Upper lobe of left lung (tissue), 6 donors: ENCODE measurements at regions not wholly inside any gene's neighbourhood (a gene's known extent, or its start where the extent isn't known, plus 50 kb on each side); places are given as distances from the start of the nearest gene placed in this dataset.
A peak's percentile ranks its signal among the peaks of the same experiment; 100 is the strongest.
"Not testable (repeated sequence)": the region's sequence is repeated elsewhere in the genome, so short reads cannot be mapped to it uniquely, and the experiment has no call there.

ENCODE experiments used
- ATAC-seq, 2 donors: fragments of 200-7000 bp; cut with Tn5 transposase; one replicate each; pipeline ENCODE4 v1.9.1; 2022; ENCODE audit warnings: mild to moderate bottlenecking in 2 of 2, moderate library complexity in 2 of 2; ENCODE audit not compliant: low FRiP score in 2 of 2
- DNase-seq, 2 donors: peaks; one replicate each; pipeline ENCODE4 v3.0.0-alpha.2; 2019 to 2020
- H3K27ac ChIP-seq, 4 donors: fragments of 200-600 bp; sonication (generic); one replicate each; pipeline ENCODE4 v1.5.1; 2016 to 2019
- H3K27me3 ChIP-seq, 4 donors: fragments of 200-600 bp; sonication (generic); one replicate each; pipeline ENCODE4 v1.5.1; 2017 to 2019
- H3K36me3 ChIP-seq, 4 donors: fragments of 200-600 bp; sonication (generic); one replicate each; pipeline ENCODE4 v1.5.1; 2016 to 2019
- H3K4me1 ChIP-seq, 4 donors: fragments of 200-600 bp; sonication (generic); one replicate each; pipeline ENCODE4 v1.5.1; 2018 to 2019
- H3K4me3 ChIP-seq, 4 donors: fragments of 200-600 bp; sonication (generic); one replicate each; pipeline ENCODE4 v1.5.1; 2017 to 2019; ENCODE audit warnings: mild to moderate bottlenecking in 2 of 4, moderate library complexity in 1 of 4
- H3K9me3 ChIP-seq, 4 donors: fragments of 200-600 bp; sonication (generic); one replicate each; pipeline ENCODE4 v1.5.1; 2018 to 2019
- EP300 ChIP-seq, 4 donors: sonication (generic); formaldehyde crosslinking; IDR thresholded peaks; one replicate each; pipeline ENCODE4 v1.5.1; 2017; ENCODE audit warnings: antibody characterized with exemption in 4 of 4, control low read depth in 2 of 4
- POLR2A ChIP-seq, 4 donors: fragments of 450-650 bp; IDR thresholded peaks; one replicate each; pipeline ENCODE4 v1.5.1; 2016 to 2017; ENCODE audit warnings: antibody characterized with exemption in 4 of 4, mild to moderate bottlenecking in 2 of 4
- POLR2AphosphoS5 ChIP-seq, 2 donors: sonication (generic); formaldehyde crosslinking; IDR thresholded peaks; one replicate each; pipeline ENCODE4 v1.5.1; 2017; ENCODE audit warnings: antibody characterized with exemption in 2 of 2
- WGBS, 2 donors: methylation state at CpG; one replicate each; pipeline ENCODE4 v1.1.5; 2017 to 2018; 5-methylcytosine and 5-hydroxymethylcytosine counted together
- TF ChIP-seq, protein P1 (sequence below), 6 experiments: fragments of 450-650 bp in 4 of 6; fragments of 200-600 bp in 2 of 6; sonication (generic) in 2 of 6; IDR thresholded peaks; one replicate each; pipeline ENCODE4 v1.5.1; 2016 to 2019; ENCODE audit warnings: antibody characterized with exemption in 6 of 6
- donor health status: DM: no; HTN: no; CAD: no; lungs with moderate emphysema.
- donor health status: DM: no; HTN: yes; CAD: no; lungs with severe emphysema.

DNA sequence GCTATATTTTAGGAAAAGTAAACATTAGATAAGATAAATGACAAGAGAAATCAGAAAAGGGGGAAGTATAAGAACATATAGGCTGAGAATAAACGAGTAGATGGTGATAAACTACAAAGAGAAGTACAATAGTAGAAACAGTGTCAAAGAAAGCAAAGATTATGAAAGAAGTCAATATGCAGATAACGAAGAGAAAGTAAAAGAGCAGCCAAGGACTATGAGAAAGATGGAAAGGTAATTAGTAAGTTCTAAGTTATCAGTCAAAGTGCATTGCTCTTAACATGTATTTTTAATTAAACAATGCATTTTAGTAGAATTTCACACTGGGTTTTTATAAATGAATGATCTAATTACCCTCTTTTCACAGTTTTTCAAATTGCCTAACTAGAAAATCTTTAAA, 1801.3 kb upstream of the PCDH10 start:
- no peak for DNase-seq
- H3K27me3 ChIP-seq, result no peaks in the 10 kb centered on the region
- TF ChIP-seq POLR2A (IDR thresholded peaks at IDR 0.05), result no peak
- no peak for TF ChIP-seq EP300 (IDR thresholded peaks at IDR 0.05)
- TF ChIP-seq, protein P1, sequence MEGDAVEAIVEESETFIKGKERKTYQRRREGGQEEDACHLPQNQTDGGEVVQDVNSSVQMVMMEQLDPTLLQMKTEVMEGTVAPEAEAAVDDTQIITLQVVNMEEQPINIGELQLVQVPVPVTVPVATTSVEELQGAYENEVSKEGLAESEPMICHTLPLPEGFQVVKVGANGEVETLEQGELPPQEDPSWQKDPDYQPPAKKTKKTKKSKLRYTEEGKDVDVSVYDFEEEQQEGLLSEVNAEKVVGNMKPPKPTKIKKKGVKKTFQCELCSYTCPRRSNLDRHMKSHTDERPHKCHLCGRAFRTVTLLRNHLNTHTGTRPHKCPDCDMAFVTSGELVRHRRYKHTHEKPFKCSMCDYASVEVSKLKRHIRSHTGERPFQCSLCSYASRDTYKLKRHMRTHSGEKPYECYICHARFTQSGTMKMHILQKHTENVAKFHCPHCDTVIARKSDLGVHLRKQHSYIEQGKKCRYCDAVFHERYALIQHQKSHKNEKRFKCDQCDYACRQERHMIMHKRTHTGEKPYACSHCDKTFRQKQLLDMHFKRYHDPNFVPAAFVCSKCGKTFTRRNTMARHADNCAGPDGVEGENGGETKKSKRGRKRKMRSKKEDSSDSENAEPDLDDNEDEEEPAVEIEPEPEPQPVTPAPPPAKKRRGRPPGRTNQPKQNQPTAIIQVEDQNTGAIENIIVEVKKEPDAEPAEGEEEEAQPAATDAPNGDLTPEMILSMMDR (IDR thresholded peaks at IDR 0.05), result no peak
- TF ChIP-seq POLR2AphosphoS5 (IDR thresholded peaks at IDR 0.05), result no peak
- no peak overlapping the region for H3K4me3 ChIP-seq
- H3K27ac ChIP-seq, result no peak overlapping the region
- 48 to 51% methylated on average over 2 of the region's 2 CpGs for WGBS, 2 donors
- no peaks in the 10 kb centered on the region for H3K36me3 ChIP-seq
- ATAC-seq, result no peak
- no peaks in the 10 kb centered on the region for H3K9me3 ChIP-seq
- no peaks in the 10 kb centered on the region for H3K4me1 ChIP-seq

DNA sequence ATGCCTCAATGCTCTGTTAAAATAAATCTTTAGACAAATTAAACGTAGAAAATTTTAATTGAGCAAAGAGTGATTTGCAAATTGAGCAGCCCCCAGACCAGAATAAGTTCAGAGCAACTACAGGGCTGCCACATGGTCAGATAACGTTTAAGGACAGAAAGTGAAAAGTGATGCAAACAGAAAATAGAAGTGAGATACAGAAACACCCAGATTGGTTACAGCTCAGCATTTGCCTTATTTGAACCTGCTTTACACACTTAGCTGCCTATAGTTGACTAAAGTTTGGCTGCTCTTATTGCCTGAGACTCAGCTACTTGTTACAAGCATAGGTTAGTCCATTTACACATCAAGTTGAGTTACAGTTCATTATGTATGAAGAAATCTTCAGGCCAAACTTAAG, 1800.8 kb upstream of the PCDH10 start:
- 61 to 66% methylated on average over 2 of the region's 2 CpGs for WGBS, 2 donors
- ATAC-seq, result no peak
- Histone ChIP-seq H3K4me3 (no peak overlapping the region), H3K9me3 (no peaks in the 10 kb centered on the region), H3K4me1 (no peaks in the 10 kb centered on the region), H3K27me3 (no peaks in the 10 kb centered on the region), H3K36me3 (no peaks in the 10 kb centered on the region), H3K27ac (no peak overlapping the region)
- TF ChIP-seq POLR2AphosphoS5 (IDR thresholded peaks at IDR 0.05), result no peak
- no peak for TF ChIP-seq EP300 (IDR thresholded peaks at IDR 0.05)
- TF ChIP-seq, protein P1 (IDR thresholded peaks at IDR 0.05), result no peak
- TF ChIP-seq POLR2A (IDR thresholded peaks at IDR 0.05), result no peak
- no peak for DNase-seq

DNA sequence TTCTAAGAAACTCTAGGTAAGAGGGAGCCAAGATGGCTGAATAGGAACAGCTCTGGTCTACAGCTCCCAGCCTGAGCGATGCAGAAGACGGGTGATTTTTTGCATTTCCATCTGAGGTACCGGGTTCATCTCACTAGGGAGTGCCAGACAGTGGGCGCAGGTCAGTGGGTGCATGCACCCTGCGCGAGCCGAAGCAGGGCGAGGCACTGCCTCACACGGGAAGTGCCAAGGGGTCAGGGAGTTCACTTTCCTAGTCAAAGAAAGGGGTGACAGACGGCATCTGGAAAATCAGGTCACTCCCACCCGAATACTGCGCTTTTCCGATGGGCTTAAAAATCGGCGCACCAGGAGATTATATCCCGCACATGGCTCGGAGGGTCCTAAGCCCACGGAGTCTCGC, 1796.7 kb upstream of the PCDH10 start:
- H3K9me3 ChIP-seq, result not testable (repeated sequence)
- peak in 1 of 2 donors; percentile 35 for DNase-seq

GRCh38 chr4:131366714-131367113, 1782.4 kb upstream of the PCDH10 start:
- Histone ChIP-seq H3K4me3 (no peak overlapping the region), H3K36me3 (no peaks in the 10 kb centered on the region), H3K9me3 (no peaks in the 10 kb centered on the region), H3K27ac (no peak overlapping the region), H3K27me3 (no peaks in the 10 kb centered on the region), H3K4me1 (no peaks in the 10 kb centered on the region)
- TF ChIP-seq, protein P1 (IDR thresholded peaks at IDR 0.05), result no peak
- no peak for TF ChIP-seq POLR2A (IDR thresholded peaks at IDR 0.05)
- no peak for TF ChIP-seq POLR2AphosphoS5 (IDR thresholded peaks at IDR 0.05)
- no peak for TF ChIP-seq EP300 (IDR thresholded peaks at IDR 0.05)
- DNase-seq, result no peak
- WGBS, 2 donors, result 61% methylated on average over 3 of the region's 3 CpGs
- no peak for ATAC-seq

More for the DNA sequence above, 1796.7 kb upstream of the PCDH10 start:
- H3K27me3 ChIP-seq, ATAC-seq, H3K36me3 ChIP-seq, H3K4me3 ChIP-seq, H3K27ac ChIP-seq, H3K4me1 ChIP-seq: not testable (repeated sequence)
- 95 to 96% methylated on average over 19 of the region's 19 CpGs for WGBS, 2 donors

- Histone ChIP-seq H3K4me3 (no peak overlapping the region), H3K27me3 (no peaks in the 10 kb centered on the region), H3K27ac (no peak overlapping the region), H3K9me3 (no peaks in the 10 kb centered on the region), H3K36me3 (no peaks in the 10 kb centered on the region), H3K4me1 (no peaks in the 10 kb centered on the region)
- 80 to 86% methylated on average over 2 of the region's 2 CpGs for WGBS, 2 donors
- ATAC-seq (no peak), DNase-seq (no peak)
- TF ChIP-seq, protein P1 (IDR thresholded peaks at IDR 0.05), result no peak
- TF ChIP-seq POLR2AphosphoS5 (IDR thresholded peaks at IDR 0.05) (no peak), EP300 (IDR thresholded peaks at IDR 0.05) (no peak), POLR2A (IDR thresholded peaks at IDR 0.05) (no peak)
Observed at GRCh38 chr4:131367441-131367840, 1781.7 kb upstream of the PCDH10 start.
